GM12878 (cell line): ENCODE measurements at regions not wholly inside any gene's neighbourhood (a gene's known extent, or its start where the extent isn't known, plus 50 kb on each side); places are given as distances from the start of the nearest gene placed in this dataset.

ENCODE experiments used
- EZH2 ChIP-seq: IDR thresholded peaks from 2 replicates; pipeline ENCODE4 v1.6.1; 2012; ENCODE audit warnings: low read depth, mild to moderate bottlenecking, control low read depth, inconsistent platforms, low read length, borderline replicate concordance; ENCODE audit not compliant: control insufficient read depth
- NBN ChIP-seq: fragments of 450-650 bp; IDR thresholded peaks from 2 replicates; pipeline ENCODE4 v1.6.1; 2016
- NR2C2 ChIP-seq: IDR thresholded peaks from 2 replicates; pipeline ENCODE4 v1.6.1; 2011; ENCODE audit warnings: borderline replicate concordance, low read depth; ENCODE audit not compliant: control insufficient read depth, insufficient read length
- NRF1 ChIP-seq: conservative IDR thresholded peaks from 2 replicates; pipeline ENCODE4 v1.6.1; 2011; ENCODE audit warnings: mild to moderate bottlenecking, low read depth, low read length, improper control_type of control experiment
- POLR2A ChIP-seq: IDR thresholded peaks from 2 replicates; pipeline ENCODE4 v1.6.1; 2011; ENCODE audit warnings: low read depth, mild to moderate bottlenecking, low read length
- SP1 ChIP-seq: IDR thresholded peaks from one replicate; pipeline ENCODE4 v1.6.1; 2011; ENCODE audit warnings: low read depth, low read length
- TCF7 ChIP-seq: IDR thresholded peaks from 2 replicates; pipeline ENCODE4 v1.6.1; 2014; ENCODE audit warnings: antibody characterized with exemption, borderline replicate concordance
- TF ChIP-seq, protein P1 (sequence below), 3 experiments: IDR thresholded peaks in 2 of 3; conservative IDR thresholded peaks in 1 of 3; 2 replicates each; pipeline ENCODE4 v1.5.1; 2011; ENCODE audit warnings: low read depth in 3 of 3, low read length in 3 of 3, mild to moderate bottlenecking in 3 of 3, control low read depth in 2 of 3, moderate library complexity in 2 of 3, inconsistent platforms in 1 of 3, mixed read lengths in 1 of 3; ENCODE audit not compliant: control insufficient read depth in 2 of 3, insufficient read depth in 1 of 3; ENCODE audit errors: extremely low read depth in 1 of 3
- TF ChIP-seq, protein P2 (sequence below): IDR thresholded peaks from 2 replicates; pipeline ENCODE4 v1.6.1; 2012; ENCODE audit warnings: mild to moderate bottlenecking, low read depth, low read length
- TF ChIP-seq, protein P3 (sequence below): fragments of 150-350 bp; IDR thresholded peaks from 2 replicates; pipeline ENCODE4 v1.6.1; 2016; ENCODE audit warnings: low read depth, low read length

DNA sequence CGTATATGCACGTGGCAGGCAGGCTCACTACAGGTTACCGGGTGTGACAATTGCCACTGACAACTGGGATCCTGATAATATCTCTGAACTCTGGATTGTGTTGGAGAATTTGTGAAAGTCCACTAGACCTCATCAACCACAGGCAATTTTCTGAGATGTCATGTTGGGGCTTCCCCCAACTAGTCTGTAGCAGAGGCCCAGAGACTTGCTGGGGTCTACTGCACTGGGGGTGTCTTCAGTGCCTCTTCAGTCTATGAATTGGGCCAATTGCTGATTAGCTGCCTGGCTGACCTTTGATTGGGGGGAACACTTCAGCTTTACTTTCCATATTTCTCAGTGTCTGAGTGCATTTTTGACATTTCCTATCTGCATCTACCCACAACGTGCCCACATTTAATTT lies 201.5 kb downstream of the MTX2 start:
- TF ChIP-seq TCF7: no peak
- TF ChIP-seq POLR2A: no peak
- no peak for TF ChIP-seq NBN
- no peak for TF ChIP-seq NRF1
- TF ChIP-seq, protein P1, sequence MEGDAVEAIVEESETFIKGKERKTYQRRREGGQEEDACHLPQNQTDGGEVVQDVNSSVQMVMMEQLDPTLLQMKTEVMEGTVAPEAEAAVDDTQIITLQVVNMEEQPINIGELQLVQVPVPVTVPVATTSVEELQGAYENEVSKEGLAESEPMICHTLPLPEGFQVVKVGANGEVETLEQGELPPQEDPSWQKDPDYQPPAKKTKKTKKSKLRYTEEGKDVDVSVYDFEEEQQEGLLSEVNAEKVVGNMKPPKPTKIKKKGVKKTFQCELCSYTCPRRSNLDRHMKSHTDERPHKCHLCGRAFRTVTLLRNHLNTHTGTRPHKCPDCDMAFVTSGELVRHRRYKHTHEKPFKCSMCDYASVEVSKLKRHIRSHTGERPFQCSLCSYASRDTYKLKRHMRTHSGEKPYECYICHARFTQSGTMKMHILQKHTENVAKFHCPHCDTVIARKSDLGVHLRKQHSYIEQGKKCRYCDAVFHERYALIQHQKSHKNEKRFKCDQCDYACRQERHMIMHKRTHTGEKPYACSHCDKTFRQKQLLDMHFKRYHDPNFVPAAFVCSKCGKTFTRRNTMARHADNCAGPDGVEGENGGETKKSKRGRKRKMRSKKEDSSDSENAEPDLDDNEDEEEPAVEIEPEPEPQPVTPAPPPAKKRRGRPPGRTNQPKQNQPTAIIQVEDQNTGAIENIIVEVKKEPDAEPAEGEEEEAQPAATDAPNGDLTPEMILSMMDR (IDR thresholded peaks at IDR 0.05 in 2 of 3, conservative IDR thresholded peaks at IDR 0.05 in 1 of 3; ENCODE audit: control insufficient read depth in 2 of 3, extremely low read depth in 1 of 3, insufficient read depth in 1 of 3, low read depth in 3 of 3, low read length in 3 of 3): no peak
- TF ChIP-seq NR2C2: no peak
- no peak for TF ChIP-seq SP1
- TF ChIP-seq, protein P2, sequence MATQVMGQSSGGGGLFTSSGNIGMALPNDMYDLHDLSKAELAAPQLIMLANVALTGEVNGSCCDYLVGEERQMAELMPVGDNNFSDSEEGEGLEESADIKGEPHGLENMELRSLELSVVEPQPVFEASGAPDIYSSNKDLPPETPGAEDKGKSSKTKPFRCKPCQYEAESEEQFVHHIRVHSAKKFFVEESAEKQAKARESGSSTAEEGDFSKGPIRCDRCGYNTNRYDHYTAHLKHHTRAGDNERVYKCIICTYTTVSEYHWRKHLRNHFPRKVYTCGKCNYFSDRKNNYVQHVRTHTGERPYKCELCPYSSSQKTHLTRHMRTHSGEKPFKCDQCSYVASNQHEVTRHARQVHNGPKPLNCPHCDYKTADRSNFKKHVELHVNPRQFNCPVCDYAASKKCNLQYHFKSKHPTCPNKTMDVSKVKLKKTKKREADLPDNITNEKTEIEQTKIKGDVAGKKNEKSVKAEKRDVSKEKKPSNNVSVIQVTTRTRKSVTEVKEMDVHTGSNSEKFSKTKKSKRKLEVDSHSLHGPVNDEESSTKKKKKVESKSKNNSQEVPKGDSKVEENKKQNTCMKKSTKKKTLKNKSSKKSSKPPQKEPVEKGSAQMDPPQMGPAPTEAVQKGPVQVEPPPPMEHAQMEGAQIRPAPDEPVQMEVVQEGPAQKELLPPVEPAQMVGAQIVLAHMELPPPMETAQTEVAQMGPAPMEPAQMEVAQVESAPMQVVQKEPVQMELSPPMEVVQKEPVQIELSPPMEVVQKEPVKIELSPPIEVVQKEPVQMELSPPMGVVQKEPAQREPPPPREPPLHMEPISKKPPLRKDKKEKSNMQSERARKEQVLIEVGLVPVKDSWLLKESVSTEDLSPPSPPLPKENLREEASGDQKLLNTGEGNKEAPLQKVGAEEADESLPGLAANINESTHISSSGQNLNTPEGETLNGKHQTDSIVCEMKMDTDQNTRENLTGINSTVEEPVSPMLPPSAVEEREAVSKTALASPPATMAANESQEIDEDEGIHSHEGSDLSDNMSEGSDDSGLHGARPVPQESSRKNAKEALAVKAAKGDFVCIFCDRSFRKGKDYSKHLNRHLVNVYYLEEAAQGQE: no peak
- TF ChIP-seq, protein P3, sequence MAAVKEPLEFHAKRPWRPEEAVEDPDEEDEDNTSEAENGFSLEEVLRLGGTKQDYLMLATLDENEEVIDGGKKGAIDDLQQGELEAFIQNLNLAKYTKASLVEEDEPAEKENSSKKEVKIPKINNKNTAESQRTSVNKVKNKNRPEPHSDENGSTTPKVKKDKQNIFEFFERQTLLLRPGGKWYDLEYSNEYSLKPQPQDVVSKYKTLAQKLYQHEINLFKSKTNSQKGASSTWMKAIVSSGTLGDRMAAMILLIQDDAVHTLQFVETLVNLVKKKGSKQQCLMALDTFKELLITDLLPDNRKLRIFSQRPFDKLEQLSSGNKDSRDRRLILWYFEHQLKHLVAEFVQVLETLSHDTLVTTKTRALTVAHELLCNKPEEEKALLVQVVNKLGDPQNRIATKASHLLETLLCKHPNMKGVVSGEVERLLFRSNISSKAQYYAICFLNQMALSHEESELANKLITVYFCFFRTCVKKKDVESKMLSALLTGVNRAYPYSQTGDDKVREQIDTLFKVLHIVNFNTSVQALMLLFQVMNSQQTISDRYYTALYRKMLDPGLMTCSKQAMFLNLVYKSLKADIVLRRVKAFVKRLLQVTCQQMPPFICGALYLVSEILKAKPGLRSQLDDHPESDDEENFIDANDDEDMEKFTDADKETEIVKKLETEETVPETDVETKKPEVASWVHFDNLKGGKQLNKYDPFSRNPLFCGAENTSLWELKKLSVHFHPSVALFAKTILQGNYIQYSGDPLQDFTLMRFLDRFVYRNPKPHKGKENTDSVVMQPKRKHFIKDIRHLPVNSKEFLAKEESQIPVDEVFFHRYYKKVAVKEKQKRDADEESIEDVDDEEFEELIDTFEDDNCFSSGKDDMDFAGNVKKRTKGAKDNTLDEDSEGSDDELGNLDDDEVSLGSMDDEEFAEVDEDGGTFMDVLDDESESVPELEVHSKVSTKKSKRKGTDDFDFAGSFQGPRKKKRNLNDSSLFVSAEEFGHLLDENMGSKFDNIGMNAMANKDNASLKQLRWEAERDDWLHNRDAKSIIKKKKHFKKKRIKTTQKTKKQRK: no peak
- no peak for TF ChIP-seq EZH2
